ENCODE measurements at regions not wholly inside any gene's neighbourhood (a gene's known extent, or its start where the extent isn't known, plus 50 kb on each side); places are given as distances from the start of the nearest gene placed in this dataset.

- TF ChIP-seq, protein P1, sequence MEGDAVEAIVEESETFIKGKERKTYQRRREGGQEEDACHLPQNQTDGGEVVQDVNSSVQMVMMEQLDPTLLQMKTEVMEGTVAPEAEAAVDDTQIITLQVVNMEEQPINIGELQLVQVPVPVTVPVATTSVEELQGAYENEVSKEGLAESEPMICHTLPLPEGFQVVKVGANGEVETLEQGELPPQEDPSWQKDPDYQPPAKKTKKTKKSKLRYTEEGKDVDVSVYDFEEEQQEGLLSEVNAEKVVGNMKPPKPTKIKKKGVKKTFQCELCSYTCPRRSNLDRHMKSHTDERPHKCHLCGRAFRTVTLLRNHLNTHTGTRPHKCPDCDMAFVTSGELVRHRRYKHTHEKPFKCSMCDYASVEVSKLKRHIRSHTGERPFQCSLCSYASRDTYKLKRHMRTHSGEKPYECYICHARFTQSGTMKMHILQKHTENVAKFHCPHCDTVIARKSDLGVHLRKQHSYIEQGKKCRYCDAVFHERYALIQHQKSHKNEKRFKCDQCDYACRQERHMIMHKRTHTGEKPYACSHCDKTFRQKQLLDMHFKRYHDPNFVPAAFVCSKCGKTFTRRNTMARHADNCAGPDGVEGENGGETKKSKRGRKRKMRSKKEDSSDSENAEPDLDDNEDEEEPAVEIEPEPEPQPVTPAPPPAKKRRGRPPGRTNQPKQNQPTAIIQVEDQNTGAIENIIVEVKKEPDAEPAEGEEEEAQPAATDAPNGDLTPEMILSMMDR (IDR thresholded peaks at IDR 0.05) = no peak
- TF ChIP-seq, protein P2, sequence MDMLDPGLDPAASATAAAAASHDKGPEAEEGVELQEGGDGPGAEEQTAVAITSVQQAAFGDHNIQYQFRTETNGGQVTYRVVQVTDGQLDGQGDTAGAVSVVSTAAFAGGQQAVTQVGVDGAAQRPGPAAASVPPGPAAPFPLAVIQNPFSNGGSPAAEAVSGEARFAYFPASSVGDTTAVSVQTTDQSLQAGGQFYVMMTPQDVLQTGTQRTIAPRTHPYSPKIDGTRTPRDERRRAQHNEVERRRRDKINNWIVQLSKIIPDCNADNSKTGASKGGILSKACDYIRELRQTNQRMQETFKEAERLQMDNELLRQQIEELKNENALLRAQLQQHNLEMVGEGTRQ (IDR thresholded peaks at IDR 0.05; ENCODE audit: borderline replicate concordance, low read depth, low read length) = no peak
- no peak for TF ChIP-seq POLR2AphosphoS5 (IDR thresholded peaks at IDR 0.05; ENCODE audit: low read depth, low read length)
- no peak for TF ChIP-seq PBX3 (IDR thresholded peaks at IDR 0.05)
- TF ChIP-seq CHD2 (IDR thresholded peaks at IDR 0.05; ENCODE audit: low read length, partially characterized antibody) = no peak
- no peak for TF ChIP-seq ELF1 (IDR thresholded peaks at IDR 0.05)
- no peak for TF ChIP-seq SIN3A (IDR thresholded peaks at IDR 0.05; ENCODE audit: borderline replicate concordance, low read depth, low read length)
- TF ChIP-seq, protein P3, sequence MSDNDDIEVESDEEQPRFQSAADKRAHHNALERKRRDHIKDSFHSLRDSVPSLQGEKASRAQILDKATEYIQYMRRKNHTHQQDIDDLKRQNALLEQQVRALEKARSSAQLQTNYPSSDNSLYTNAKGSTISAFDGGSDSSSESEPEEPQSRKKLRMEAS (IDR thresholded peaks at IDR 0.05; ENCODE audit: low read depth) = no peak
- no peak for TF ChIP-seq FOXM1 (IDR thresholded peaks at IDR 0.05; ENCODE audit: low read depth)
- TF ChIP-seq EP300 (IDR thresholded peaks at IDR 0.05; ENCODE audit: borderline replicate concordance in 1 of 2, low read depth in 1 of 2, low read length in 1 of 2) = no peak
- TF ChIP-seq RFX5 (IDR thresholded peaks at IDR 0.05; ENCODE audit: low read length) = no peak
These were observed 157.8 kb upstream of the SNX7 start for GRCh38 chr1:98503771-98504170.
